ACHN (cell line): ENCODE measurements at regions not wholly inside any gene's neighbourhood (a gene's known extent, or its start where the extent isn't known, plus 50 kb on each side); places are given as distances from the start of the nearest gene placed in this dataset.

ENCODE experiments used
- DNase-seq: peaks from one replicate; pipeline ENCODE4 v3.0.0-alpha.2; 2015
- in situ Hi-C: cut with HindIII; loops from 2 replicates; pipeline ENCODE4 v1.10.0; 2017; ENCODE audit warnings: low sequenced_read_pairs, low pct_ligation_motif_present, low pct_unique_long_range_greater_than_20kb

GRCh38 chr6:163811317-163811716, 396.8 kb downstream of the QKI start:
- no peak for DNase-seq
- in situ Hi-C loops = no loop called here

- no peak for DNase-seq
- in situ Hi-C loops = no loop called here
These were observed 394.8 kb downstream of the QKI start for GRCh38 chr6:163809364-163809763.

- DNase-seq = no peak
- in situ Hi-C loops = no loop called here
These were observed 394.4 kb downstream of the QKI start for GRCh38 chr6:163808871-163809270.

GRCh38 chr6:163808231-163808630, 393.7 kb downstream of the QKI start:
- in situ Hi-C loops = no loop called here
- DNase-seq = no peak

- in situ Hi-C loops = no loop called here
- no peak for DNase-seq
These were observed 392.4 kb downstream of the QKI start for GRCh38 chr6:163806755-163807499.

- in situ Hi-C loops = no loop called here
- no peak for DNase-seq
These were observed 390.5 kb downstream of the QKI start for GRCh38 chr6:163804991-163805390.

GRCh38 chr6:163802267-163802666, 387.7 kb downstream of the QKI start:
- in situ Hi-C loops = no loop called here
- no peak for DNase-seq

- DNase-seq = no peak
- in situ Hi-C loops = no loop called here
These were observed 382.9 kb downstream of the QKI start for GRCh38 chr6:163797296-163797845.

- in situ Hi-C loops = no loop called here
- peak; percentile 87 for DNase-seq
These were observed 378.8 kb downstream of the QKI start for GRCh38 chr6:163793011-163793983.

- DNase-seq = no peak
- in situ Hi-C loops = no loop called here
These were observed 375.8 kb downstream of the QKI start for GRCh38 chr6:163790266-163790840.

GRCh38 chr6:163789199-163789810, 374.8 kb downstream of the QKI start:
- DNase-seq = no peak
- in situ Hi-C loops = no loop called here

GRCh38 chr6:163786995-163787671, 372.6 kb downstream of the QKI start:
- in situ Hi-C loops = no loop called here
- DNase-seq = no peak

GRCh38 chr6:163782436-163783003, 368.0 kb downstream of the QKI start:
- in situ Hi-C loops = no loop called here
- DNase-seq = no peak

- in situ Hi-C loops = no loop called here
- DNase-seq = no peak
These were observed 366.5 kb downstream of the QKI start for GRCh38 chr6:163780994-163781393.

- DNase-seq = no peak
- in situ Hi-C loops = no loop called here
These were observed 365.3 kb downstream of the QKI start for GRCh38 chr6:163779727-163780284.

- in situ Hi-C loops = no loop called here
- no peak for DNase-seq
These were observed 363.2 kb downstream of the QKI start for GRCh38 chr6:163777716-163778115.

GRCh38 chr6:163776906-163777686, 362.6 kb downstream of the QKI start:
- no peak for DNase-seq
- in situ Hi-C loops = no loop called here
